Astrocyte (in vitro differentiated cells and primary cell): ENCODE measurements at regions not wholly inside any gene's neighbourhood (a gene's known extent, or its start where the extent isn't known, plus 50 kb on each side); places are given as distances from the start of the nearest gene placed in this dataset.
"Not testable (repeated sequence)": the region's sequence is repeated elsewhere in the genome, so short reads cannot be mapped to it uniquely, and the experiment has no call there.

ENCODE experiments used
- DNase-seq: peaks from one replicate; pipeline ENCODE4 v3.0.0-alpha.2; 2010; ENCODE audit warnings: low read depth
- FAIRE-seq: peaks from 2 replicates; lab custom pipeline; 2011; peaks lifted over from hg19 to GRCh38; lab: Jason Lieb, UNC
- H2AFZ ChIP-seq: 2 replicates; pipeline ENCODE4 v1.6.0; 2012; ENCODE audit warnings: low read depth, low read length, inconsistent platforms
- H3K27ac ChIP-seq: 2 replicates; pipeline ENCODE4 v1.5.1; 2011; ENCODE audit warnings: low read depth, low read length, inconsistent platforms
- H3K27me3 ChIP-seq: 2 replicates; pipeline ENCODE4 v1.6.0; 2011; ENCODE audit warnings: low read length, inconsistent platforms; ENCODE audit not compliant: insufficient read depth
- H3K36me3 ChIP-seq: 2 replicates; pipeline ENCODE4 v1.5.1; 2011; ENCODE audit warnings: low read length, inconsistent platforms; ENCODE audit not compliant: insufficient read depth
- H3K4me1 ChIP-seq: 2 replicates; pipeline ENCODE4 v1.5.1; 2011; ENCODE audit warnings: low read length, inconsistent platforms; ENCODE audit not compliant: insufficient read depth
- H3K4me2 ChIP-seq: 2 replicates; pipeline ENCODE4 v1.6.0; 2012; ENCODE audit warnings: low read length, inconsistent platforms
- H3K4me3 ChIP-seq: 2 replicates; pipeline ENCODE4 v1.5.1; 2011; ENCODE audit warnings: low read depth, mild to moderate bottlenecking, low read length, inconsistent platforms; ENCODE audit not compliant: insufficient read depth
- H3K79me2 ChIP-seq: 2 replicates; pipeline ENCODE4 v1.6.0; 2012; ENCODE audit warnings: mild to moderate bottlenecking, low read length, inconsistent platforms; ENCODE audit not compliant: insufficient read depth
- H3K9ac ChIP-seq: 2 replicates; pipeline ENCODE4 v1.6.0; 2012; ENCODE audit warnings: mild to moderate bottlenecking, low read length, inconsistent platforms
- H3K9me3 ChIP-seq: 2 replicates; pipeline ENCODE4 v1.5.1; 2012; ENCODE audit warnings: low read depth, mild to moderate bottlenecking, low read length, inconsistent platforms; ENCODE audit not compliant: insufficient read depth
- H4K20me1 ChIP-seq: 2 replicates; pipeline ENCODE4 v1.6.0; 2012; ENCODE audit warnings: low read length, inconsistent platforms; ENCODE audit not compliant: insufficient read depth
- H3K27ac Mint-ChIP-seq: one replicate; pipeline ENCODE4 v1.8.0; 2021; ENCODE audit warnings: mild to moderate bottlenecking, mixed read lengths; ENCODE audit not compliant: unreplicated experiment
- H3K27me3 Mint-ChIP-seq: one replicate; pipeline ENCODE4 v1.8.0; 2021; ENCODE audit warnings: low read depth, mixed read lengths; ENCODE audit not compliant: unreplicated experiment
- H3K36me3 Mint-ChIP-seq: one replicate; pipeline ENCODE4 v1.8.0; 2021; ENCODE audit warnings: low read depth, mixed read lengths; ENCODE audit not compliant: unreplicated experiment
- H3K4me1 Mint-ChIP-seq: one replicate; pipeline ENCODE4 v1.8.0; 2021; ENCODE audit warnings: low read depth, mixed read lengths; ENCODE audit not compliant: unreplicated experiment
- H3K4me3 Mint-ChIP-seq: one replicate; pipeline ENCODE4 v1.8.0; 2021; ENCODE audit warnings: mild to moderate bottlenecking, moderate library complexity, mixed read lengths; ENCODE audit not compliant: unreplicated experiment
- H3K9me3 Mint-ChIP-seq: one replicate; pipeline ENCODE4 v1.8.0; 2021; ENCODE audit warnings: mild to moderate bottlenecking, mixed read lengths; ENCODE audit not compliant: unreplicated experiment
- CTCF ChIP-seq: IDR thresholded peaks from 2 replicates; pipeline ENCODE4 v1.5.1; 2011; ENCODE audit warnings: low read depth, mild to moderate bottlenecking, inconsistent platforms, low read length, moderate library complexity; ENCODE audit not compliant: insufficient read depth
- EZH2 ChIP-seq: IDR thresholded peaks from 2 replicates; pipeline ENCODE4 v1.6.1; 2012; ENCODE audit warnings: mild to moderate bottlenecking, low read length, inconsistent platforms; ENCODE audit not compliant: insufficient read depth

GRCh38 chr5:133861161-133861737 lies 107.2 kb downstream of the C5orf15 start:
- H4K20me1 ChIP-seq: no peaks in the 10 kb centered on the region
- H2AFZ ChIP-seq: no peak overlapping the region
- no peak overlapping the region for H3K27ac ChIP-seq
- Mint-ChIP-seq H3K36me3 (peaks cover 5% of the 10 kb centered on the region), H3K4me1 (no peaks in the 10 kb centered on the region), H3K4me3 (no peak overlapping the region), H3K27me3 (peaks cover 41% of the 10 kb centered on the region), H3K27ac (no peak overlapping the region), H3K9me3 (peaks cover 9% of the 10 kb centered on the region)
- H3K79me2 ChIP-seq: no peaks in the 10 kb centered on the region
- FAIRE-seq (no peak), DNase-seq (no peak)
- H3K36me3 ChIP-seq: no peaks in the 10 kb centered on the region
- H3K9ac ChIP-seq: no peak overlapping the region
- no peaks in the 10 kb centered on the region for H3K4me1 ChIP-seq
- no peak for TF ChIP-seq CTCF
- TF ChIP-seq EZH2: no peak
- H3K27me3 ChIP-seq: peaks cover 4% of the 10 kb centered on the region
- no peaks in the 10 kb centered on the region for H3K9me3 ChIP-seq
- no peak overlapping the region for H3K4me3 ChIP-seq
- no peak overlapping the region for H3K4me2 ChIP-seq

GRCh38 chr5:133859073-133859472 lies 109.4 kb downstream of the C5orf15 start:
- no peak for FAIRE-seq
- H3K36me3 Mint-ChIP-seq: peaks cover 3% of the 10 kb centered on the region
- no peak for TF ChIP-seq CTCF
- TF ChIP-seq EZH2: no peak

GRCh38 chr5:133857595-133858313 lies 110.7 kb downstream of the C5orf15 start:
- not testable (repeated sequence) for H3K9me3 ChIP-seq, DNase-seq, H3K27ac ChIP-seq, H3K27me3 ChIP-seq, FAIRE-seq, H2AFZ ChIP-seq, H3K27ac Mint-ChIP-seq, H3K4me2 ChIP-seq, H3K4me1 ChIP-seq, H3K36me3 Mint-ChIP-seq, H3K4me3 Mint-ChIP-seq, H3K36me3 ChIP-seq, H3K4me1 Mint-ChIP-seq, H3K9ac ChIP-seq, H3K4me3 ChIP-seq, H4K20me1 ChIP-seq, H3K79me2 ChIP-seq
- Mint-ChIP-seq H3K9me3 (peaks cover 19% of the 10 kb centered on the region), H3K27me3 (peaks cover 24% of the 10 kb centered on the region)

More at GRCh38 chr5:133859073-133859472, 109.4 kb downstream of the C5orf15 start:
- Histone ChIP-seq H3K9ac (no peak overlapping the region), H3K27me3 (peaks cover 4% of the 10 kb centered on the region), H4K20me1 (no peaks in the 10 kb centered on the region), H3K4me1 (no peaks in the 10 kb centered on the region), H3K4me2 (no peak overlapping the region), H3K27ac (no peak overlapping the region), H3K9me3 (no peaks in the 10 kb centered on the region), H3K79me2 (no peaks in the 10 kb centered on the region), H3K36me3 (no peaks in the 10 kb centered on the region), H2AFZ (no peak overlapping the region), H3K4me3 (no peak overlapping the region)
- DNase-seq: no peak
- peaks cover 21% of the 10 kb centered on the region for H3K27me3 Mint-ChIP-seq
- H3K9me3 Mint-ChIP-seq: peaks cover 14% of the 10 kb centered on the region
- no peak overlapping the region for H3K4me3 Mint-ChIP-seq
- no peaks in the 10 kb centered on the region for H3K4me1 Mint-ChIP-seq
- no peak overlapping the region for H3K27ac Mint-ChIP-seq
